Loucy (cell line): ENCODE measurements at regions not wholly inside any gene's neighbourhood (a gene's known extent, or its start where the extent isn't known, plus 50 kb on each side); places are given as distances from the start of the nearest gene placed in this dataset.

Experiments used
- EZH2phosphoT487 ChIP-seq: fragments of 200-600 bp; IDR thresholded peaks from 2 replicates; pipeline ENCODE4 v1.6.1; 2018; ENCODE audit warnings: antibody characterized with exemption, mild to moderate bottlenecking, moderate library complexity, borderline replicate concordance
- TF ChIP-seq, protein P1 (sequence below): fragments of 200-600 bp; sonication (generic); conservative IDR thresholded peaks from 2 replicates; pipeline ENCODE4 v1.5.1; 2014; ENCODE audit warnings: mild to moderate bottlenecking, antibody characterized with exemption, low read length

DNA sequence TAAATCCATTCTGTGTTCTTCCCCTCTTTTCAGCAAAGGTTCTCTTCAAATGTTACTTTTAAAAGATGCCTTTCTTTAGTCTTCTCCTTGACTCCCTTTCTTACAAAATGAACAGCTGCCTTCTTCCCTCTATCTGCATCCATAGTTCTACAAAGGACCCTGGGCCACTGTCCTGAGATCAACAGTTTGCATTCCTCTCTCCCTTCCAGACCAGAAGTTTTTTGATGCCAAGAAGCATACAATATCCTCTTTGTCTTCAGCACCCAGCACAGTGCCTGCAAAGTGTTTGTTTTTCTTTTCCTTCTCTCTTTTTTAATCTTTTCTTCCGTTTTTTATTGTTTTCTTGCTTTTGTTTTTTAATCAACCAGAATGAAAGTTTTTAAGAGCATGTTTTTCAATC is 183.5 kb upstream of the SNX19 start:
- TF ChIP-seq, protein P1, sequence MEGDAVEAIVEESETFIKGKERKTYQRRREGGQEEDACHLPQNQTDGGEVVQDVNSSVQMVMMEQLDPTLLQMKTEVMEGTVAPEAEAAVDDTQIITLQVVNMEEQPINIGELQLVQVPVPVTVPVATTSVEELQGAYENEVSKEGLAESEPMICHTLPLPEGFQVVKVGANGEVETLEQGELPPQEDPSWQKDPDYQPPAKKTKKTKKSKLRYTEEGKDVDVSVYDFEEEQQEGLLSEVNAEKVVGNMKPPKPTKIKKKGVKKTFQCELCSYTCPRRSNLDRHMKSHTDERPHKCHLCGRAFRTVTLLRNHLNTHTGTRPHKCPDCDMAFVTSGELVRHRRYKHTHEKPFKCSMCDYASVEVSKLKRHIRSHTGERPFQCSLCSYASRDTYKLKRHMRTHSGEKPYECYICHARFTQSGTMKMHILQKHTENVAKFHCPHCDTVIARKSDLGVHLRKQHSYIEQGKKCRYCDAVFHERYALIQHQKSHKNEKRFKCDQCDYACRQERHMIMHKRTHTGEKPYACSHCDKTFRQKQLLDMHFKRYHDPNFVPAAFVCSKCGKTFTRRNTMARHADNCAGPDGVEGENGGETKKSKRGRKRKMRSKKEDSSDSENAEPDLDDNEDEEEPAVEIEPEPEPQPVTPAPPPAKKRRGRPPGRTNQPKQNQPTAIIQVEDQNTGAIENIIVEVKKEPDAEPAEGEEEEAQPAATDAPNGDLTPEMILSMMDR: no peak
- TF ChIP-seq EZH2phosphoT487: no peak
